Epithelial cell of esophagus (primary cell): ENCODE measurements at regions not wholly inside any gene's neighbourhood (a gene's known extent, or its start where the extent isn't known, plus 50 kb on each side); places are given as distances from the start of the nearest gene placed in this dataset.

Experiments used
- DNase-seq: peaks from one replicate; pipeline ENCODE4 v3.0.0; 2010; ENCODE audit warnings: low read depth
- H3K4me3 ChIP-seq: 2 replicates; pipeline ENCODE4 v1.5.1; 2011; ENCODE audit warnings: mild to moderate bottlenecking, low read length, control low read depth
- TF ChIP-seq, protein P1 (sequence below): IDR thresholded peaks from 2 replicates; pipeline ENCODE4 v1.5.1; 2011; ENCODE audit warnings: low read depth, mild to moderate bottlenecking, low read length, control low read depth, inconsistent platforms; ENCODE audit not compliant: insufficient read depth; ENCODE audit errors: missing control alignments

DNA sequence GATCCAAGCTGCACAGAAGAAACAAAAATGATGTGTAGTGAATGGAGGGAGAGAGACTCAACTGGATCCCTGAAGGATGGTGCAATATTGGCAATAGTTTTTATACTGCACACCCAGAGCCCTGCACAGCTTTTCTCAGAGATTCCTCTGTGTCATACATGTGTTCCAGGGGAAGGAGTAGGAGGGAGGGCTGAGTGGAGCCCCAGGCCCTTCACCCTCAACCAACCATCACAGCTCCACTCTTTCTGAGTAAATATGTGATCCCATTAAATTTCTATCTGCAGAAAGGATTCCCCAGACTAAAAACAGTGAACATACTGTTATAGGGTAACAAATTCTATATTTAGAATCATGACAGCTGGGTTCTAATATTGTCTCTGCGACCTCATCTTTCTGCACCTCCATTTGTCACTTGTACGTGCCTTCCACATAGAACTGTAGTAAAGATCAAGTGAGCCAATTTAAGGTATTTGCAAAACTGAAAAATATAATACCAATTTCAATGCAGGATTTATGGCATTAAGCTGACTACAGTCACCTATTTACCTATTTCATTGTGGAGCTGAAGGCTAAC is 421.4 kb upstream of the NRSN1 start:
- no peak for DNase-seq
- H3K4me3 ChIP-seq = no peak overlapping the region
- TF ChIP-seq, protein P1, sequence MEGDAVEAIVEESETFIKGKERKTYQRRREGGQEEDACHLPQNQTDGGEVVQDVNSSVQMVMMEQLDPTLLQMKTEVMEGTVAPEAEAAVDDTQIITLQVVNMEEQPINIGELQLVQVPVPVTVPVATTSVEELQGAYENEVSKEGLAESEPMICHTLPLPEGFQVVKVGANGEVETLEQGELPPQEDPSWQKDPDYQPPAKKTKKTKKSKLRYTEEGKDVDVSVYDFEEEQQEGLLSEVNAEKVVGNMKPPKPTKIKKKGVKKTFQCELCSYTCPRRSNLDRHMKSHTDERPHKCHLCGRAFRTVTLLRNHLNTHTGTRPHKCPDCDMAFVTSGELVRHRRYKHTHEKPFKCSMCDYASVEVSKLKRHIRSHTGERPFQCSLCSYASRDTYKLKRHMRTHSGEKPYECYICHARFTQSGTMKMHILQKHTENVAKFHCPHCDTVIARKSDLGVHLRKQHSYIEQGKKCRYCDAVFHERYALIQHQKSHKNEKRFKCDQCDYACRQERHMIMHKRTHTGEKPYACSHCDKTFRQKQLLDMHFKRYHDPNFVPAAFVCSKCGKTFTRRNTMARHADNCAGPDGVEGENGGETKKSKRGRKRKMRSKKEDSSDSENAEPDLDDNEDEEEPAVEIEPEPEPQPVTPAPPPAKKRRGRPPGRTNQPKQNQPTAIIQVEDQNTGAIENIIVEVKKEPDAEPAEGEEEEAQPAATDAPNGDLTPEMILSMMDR = no peak

DNA sequence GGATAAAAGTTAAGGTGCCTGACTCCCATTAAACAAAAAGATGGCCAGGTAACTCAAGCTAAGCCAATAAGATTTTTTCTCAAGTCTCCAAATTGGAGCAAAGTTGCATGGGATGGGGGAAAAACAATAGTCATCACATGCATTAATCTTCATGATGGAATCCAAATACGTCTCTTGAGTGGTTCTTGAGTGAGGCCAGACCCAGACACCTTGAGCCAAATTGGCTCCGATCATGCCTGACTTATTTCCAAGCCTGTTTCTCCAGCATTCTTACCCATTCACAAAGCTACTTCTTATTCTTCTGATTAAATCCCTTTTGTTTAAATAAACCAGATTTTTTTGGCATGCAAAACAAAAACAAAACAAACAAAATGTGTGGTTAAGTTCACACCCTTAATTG is 420.3 kb upstream of the NRSN1 start:
- TF ChIP-seq, protein P1 = no peak
- no peak for DNase-seq
- no peak overlapping the region for H3K4me3 ChIP-seq

DNA sequence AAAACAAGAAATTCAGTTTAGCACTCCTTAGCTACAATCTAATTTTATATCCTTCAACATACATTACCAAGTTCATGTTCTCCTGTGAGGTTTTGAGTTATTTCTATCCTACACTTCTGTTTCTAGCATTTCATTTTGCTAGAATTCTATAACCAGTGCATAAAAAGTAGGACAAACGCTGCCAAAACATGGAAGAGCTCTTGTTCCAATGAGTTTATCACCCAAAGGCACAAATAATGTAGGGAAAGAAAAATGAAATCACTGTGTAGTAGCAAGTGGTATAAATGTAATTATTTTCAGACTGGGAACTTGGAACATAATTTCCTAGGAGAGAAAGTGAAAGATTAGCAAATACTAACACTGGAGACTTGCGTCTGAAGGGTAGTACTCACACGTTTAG is 413.3 kb upstream of the NRSN1 start:
- TF ChIP-seq, protein P1 = no peak
- no peak for DNase-seq

DNA sequence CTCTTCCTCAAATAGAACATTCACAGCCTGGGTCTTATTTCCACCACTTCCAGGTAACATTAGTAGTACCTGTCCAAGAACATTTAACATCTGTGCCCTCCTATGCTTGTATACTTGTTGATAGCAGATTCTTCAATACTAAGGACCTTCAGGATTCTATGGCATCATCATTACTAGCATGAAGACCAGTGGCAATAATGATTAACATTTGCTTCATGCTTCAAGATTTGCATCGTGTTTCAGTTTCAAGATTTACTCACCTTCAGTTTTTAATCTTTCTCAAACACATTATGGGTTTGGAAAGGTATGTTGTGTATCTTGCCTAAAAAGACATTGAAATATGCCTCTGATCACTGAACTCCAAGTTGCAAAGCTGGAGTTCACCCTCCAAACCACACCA is 412.8 kb upstream of the NRSN1 start:
- H3K4me3 ChIP-seq = no peak overlapping the region
- TF ChIP-seq, protein P1 = no peak
- DNase-seq = no peak

More for the DNA sequence above, 413.3 kb upstream of the NRSN1 start:
- no peak overlapping the region for H3K4me3 ChIP-seq

DNA sequence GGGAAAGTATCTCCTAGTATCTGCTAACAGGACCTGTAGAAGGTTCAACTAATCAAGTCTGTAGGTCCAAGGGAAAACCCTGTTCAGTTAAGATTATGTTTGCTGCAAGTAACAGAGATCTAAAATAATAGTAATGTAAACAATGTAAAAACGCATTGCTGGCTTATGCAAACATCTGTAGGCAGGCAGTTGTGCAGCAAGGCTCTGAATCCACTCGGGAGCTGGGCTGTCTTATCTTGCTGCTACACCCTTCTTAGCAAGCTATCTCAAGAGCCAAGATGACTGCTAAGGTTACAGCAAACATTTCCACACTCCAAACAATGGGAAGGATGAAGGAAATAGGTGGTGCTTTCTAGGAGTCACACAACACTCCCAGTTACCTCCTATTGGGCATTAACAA is 397.3 kb upstream of the NRSN1 start:
- TF ChIP-seq, protein P1 = no peak
- no peak for DNase-seq
- no peak overlapping the region for H3K4me3 ChIP-seq

DNA sequence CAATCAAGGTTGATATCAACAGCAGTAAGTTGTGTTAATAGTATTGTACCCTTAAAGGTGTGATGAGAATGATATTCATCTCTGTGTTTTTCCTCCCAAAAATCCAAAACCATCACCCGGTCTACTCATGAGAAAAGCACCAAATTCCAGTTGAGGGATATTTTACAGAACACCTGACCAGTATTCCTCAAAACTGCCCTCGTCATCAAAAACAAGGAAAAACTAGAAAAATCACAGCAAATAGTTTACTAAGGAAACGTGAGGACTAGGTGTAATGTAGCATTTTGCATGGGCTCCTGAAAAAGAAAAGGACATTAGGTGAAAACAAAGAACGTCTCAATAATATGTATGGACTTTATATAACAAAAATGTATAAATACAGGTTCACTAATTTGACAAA is 394.4 kb upstream of the NRSN1 start:
- TF ChIP-seq, protein P1 = no peak
- DNase-seq = no peak
- no peak overlapping the region for H3K4me3 ChIP-seq

DNA sequence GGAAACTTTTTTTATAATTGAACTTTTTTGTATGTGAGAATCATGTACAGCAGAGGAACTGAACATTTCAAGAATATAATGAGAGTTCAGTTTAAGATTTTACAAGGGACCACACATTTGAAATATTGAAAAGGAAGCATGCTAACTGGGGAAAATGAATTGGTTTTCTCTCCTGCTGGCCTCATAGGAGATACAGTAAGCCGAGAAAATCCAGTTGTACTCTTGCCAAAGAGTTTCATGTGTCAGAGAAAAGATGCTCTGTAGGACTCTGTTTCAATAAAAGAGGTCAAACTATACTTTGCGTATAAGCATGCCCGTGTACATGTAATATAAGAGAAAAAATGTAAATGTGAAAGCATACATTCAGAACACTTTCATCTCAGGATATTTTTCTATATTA is 393.5 kb upstream of the NRSN1 start:
- DNase-seq = no peak
- TF ChIP-seq, protein P1 = no peak
- no peak overlapping the region for H3K4me3 ChIP-seq
